LNCAP (cell line): ENCODE measurements at regions not wholly inside any gene's neighbourhood (a gene's known extent, or its start where the extent isn't known, plus 50 kb on each side); places are given as distances from the start of the nearest gene placed in this dataset.

Experiments
- CTCF ChIP-seq: fragments of 450-650 bp; IDR thresholded peaks from 2 replicates; pipeline ENCODE4 v1.5.1; 2017; ENCODE audit warnings: mild to moderate bottlenecking

GRCh38 chr21:27703791-27704190 is 736.9 kb upstream of the ADAMTS5 start:
- no peak for TF ChIP-seq CTCF

GRCh38 chr21:27700974-27701614 is 734.2 kb upstream of the ADAMTS5 start:
- TF ChIP-seq CTCF = peak; percentile 87

GRCh38 chr21:27695246-27695645 is 728.4 kb upstream of the ADAMTS5 start:
- TF ChIP-seq CTCF = no peak

GRCh38 chr21:27694667-27695066 is 727.8 kb upstream of the ADAMTS5 start:
- TF ChIP-seq CTCF = no peak

GRCh38 chr21:27693376-27693775 is 726.5 kb upstream of the ADAMTS5 start:
- TF ChIP-seq CTCF = no peak

GRCh38 chr21:27691516-27691915 is 724.6 kb upstream of the ADAMTS5 start:
- TF ChIP-seq CTCF = no peak

- no peak for TF ChIP-seq CTCF
These were observed 724.1 kb upstream of the ADAMTS5 start for GRCh38 chr21:27691006-27691405.

GRCh38 chr21:27690426-27690825 is 723.5 kb upstream of the ADAMTS5 start:
- no peak for TF ChIP-seq CTCF
